CD4-positive, alpha-beta T cell treated with Interleukin-4 for 1 hour (primary cell): ENCODE measurements at regions not wholly inside any gene's neighbourhood (a gene's known extent, or its start where the extent isn't known, plus 50 kb on each side); places are given as distances from the start of the nearest gene placed in this dataset.
"Not testable (repeated sequence)": the region's sequence is repeated elsewhere in the genome, so short reads cannot be mapped to it uniquely, and the experiment has no call there.

Experiments used
- DNase-seq, 2 donors: peaks; one replicate each; pipeline ENCODE4 v3.0.0-alpha.2; 2020 to 2022

DNA sequence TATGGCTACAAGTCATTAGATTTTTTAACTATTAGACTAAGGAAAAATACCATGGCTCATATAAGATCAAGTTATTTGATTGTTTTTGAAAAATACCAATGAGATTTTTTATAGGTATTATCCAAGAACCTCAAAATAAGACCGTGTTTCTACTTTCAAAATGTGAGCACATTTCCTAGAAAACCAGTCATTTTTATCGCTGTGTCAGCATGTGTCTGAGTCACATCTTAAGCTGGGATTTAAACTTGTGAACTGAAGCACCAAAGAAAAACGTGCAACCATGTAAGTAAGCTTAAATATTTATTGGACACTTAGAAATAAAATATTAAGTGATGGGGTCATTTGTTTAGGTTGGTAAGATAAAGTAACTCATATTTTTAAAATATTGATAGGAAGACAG is 1676.0 kb upstream of the NUDT12 start:
- DNase-seq = no peak

DNA sequence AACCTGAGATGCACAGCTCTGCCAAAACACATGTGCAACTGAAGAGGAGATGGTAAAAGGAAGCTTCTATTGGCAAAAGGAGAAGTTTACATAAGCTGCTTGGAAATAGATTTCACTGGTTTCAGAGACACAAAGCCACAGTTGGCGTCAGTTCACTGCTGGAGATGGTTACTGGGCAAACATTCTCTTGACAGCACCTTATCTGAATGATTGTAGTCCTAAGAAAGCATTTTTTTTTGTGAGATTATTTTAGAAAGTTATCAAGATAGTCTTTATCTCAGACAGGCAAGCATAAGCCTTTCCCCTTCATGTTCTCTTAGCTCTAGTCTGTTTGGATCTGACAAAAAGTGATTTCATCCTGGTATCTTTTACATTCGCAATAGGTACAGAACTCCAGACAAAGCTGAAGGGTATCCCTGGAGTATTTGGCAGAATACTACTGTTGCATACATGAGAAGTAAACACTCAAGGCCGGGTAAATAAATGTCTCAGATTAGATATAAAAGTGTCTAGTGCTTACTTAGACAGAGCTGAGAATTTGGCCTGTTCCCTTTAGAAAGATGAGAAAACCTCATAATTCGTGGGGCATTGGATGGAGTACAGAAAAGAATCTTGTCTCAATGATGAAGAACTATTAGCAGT is 1668.0 kb upstream of the NUDT12 start:
- DNase-seq = no peak

DNA sequence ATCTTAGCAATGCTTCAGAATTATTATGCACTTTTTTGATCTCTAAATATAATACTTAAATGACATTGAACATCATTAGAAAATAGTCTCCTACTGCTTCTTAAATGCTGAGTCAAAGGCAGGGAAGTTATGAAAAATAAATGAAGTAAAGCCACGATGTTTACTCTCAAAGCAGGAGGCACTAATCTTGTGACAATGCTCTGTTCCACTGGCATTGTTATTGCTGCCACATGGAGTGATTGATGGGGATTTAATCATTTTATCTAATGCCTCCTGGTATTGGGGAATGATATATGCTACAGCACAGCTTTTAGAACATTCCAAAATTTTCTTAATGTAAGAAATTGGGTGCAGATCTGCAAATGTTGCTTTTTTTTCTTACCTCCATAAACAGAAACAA is 1655.4 kb upstream of the NUDT12 start:
- no peak for DNase-seq

DNA sequence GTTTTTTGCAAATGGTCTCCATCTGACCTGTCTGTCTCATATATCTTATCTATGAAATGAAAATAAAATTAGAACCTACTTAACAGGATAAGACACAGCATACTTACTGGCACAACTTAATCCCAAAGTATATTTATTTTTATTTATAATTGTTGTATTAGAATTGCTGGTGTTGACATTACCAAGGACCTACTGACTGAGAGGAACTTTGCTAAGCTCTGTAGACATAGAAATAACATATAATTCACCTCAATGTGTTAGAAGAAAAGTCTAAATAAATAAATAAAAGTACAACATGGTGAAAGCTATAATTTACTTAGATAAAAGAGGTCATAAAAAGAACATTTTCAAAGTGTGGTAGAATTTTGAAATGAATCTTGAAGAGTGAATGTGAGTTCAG is 1650.5 kb upstream of the NUDT12 start:
- DNase-seq = no peak

DNA sequence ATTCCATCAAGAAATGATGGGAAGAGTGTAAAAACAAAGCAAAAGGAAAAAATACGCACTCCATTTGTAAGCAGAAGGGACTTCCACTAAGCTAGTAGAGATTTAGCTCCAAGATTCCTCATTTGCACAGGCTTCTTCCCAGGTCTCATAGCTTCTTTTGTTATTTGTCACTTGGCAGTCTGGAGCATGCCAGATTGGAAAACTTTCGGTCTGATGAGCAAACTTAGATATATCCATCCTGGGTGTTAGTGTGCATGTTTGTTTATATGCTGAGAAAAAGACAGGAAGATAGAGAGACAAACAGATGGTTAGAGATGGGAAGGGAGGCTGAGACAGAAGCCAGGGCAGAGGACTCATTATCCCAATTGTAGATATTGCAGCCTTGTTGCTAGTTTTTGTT is 1644.5 kb upstream of the NUDT12 start:
- DNase-seq = no peak

DNA sequence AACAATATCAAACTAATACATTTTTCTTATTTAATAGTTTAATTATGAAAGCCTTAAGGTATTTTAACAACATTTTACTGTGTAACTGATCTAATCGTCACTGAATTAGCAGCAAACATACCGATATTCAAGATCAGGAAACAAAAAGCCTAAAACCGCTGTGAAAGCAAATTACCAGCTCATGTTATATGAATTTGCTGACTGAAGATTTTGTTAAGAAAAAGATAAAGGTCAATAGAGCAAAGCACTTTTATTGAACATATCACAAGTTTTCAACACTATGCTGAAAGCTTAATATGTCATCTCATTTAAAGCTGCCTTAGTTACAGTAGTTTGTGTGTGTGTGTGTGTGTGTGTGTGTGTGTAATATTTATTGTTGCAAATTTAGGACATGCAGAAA is 1634.9 kb upstream of the NUDT12 start:
- no peak for DNase-seq

DNA sequence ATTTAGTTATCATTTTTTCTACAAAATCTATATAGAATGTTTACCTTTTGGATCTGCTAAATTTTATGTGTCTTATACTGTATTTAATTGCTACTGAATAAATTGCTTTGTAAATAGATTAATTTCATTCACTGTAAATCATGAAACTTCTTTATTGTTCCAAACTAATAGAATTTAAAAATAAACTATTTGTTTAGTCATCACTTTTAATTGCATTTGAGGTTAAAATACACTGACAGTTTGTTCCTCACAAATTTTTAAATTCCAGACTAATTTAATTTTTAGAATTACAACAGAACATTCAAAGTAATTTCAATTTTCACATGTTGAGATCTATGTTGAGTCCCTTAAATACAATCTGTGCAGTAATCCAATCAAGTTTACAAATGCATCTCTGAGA is 1633.2 kb upstream of the NUDT12 start:
- no peak for DNase-seq

DNA sequence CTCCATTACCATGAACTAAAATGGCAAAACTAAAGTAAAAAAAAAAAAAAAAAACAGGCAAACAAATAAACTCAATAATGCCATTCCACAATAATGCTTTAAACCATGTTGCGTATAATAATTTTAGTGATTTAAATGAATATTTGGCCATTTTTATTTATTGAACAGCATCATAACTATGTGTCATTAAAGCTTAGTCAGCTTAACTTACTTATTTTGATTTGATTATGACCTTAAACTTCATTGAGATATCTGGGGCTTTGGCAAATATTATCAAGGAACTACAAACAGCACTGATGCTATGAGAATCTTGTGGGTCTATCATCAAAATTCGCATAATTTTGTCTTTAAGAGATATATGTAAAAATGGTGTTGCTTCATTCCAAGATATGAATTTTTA is 1610.3 kb upstream of the NUDT12 start:
- no peak for DNase-seq

DNA sequence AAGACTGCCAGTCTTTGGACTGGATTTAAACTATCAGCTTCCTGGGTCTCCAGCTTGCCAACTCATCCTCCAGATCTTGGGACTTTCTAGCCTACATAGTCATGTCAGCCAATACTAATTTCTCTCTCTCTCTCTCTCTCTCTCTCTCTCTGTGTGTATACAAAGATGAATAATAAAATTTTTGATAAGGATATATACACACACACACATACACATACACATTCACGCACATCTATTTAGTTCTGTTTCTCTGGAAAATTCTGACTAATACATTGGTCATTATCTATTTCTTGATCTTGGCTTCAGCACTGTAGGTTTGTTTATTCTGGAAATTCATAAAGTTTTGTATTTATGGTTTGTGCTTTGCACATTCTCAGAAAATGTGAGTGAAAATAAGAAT is 1606.2 kb upstream of the NUDT12 start:
- no peak for DNase-seq

DNA sequence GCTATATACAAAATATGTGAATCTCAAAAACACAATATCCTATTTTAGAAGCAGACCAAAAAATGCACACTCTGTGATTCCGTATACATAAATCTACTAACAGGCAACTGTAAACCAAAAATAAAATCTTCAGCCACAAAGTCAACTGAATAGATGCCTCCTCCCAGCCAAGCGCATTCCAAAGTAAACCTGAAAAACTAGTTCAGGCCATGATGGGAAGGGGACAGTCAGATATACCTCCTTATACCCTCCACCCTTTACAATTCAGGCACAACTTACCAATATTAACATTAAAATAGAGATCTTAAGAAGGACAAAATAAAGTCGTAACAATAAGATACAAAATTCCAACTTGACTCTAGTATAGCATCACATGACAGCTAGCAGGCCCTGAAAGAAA is 1604.5 kb upstream of the NUDT12 start:
- DNase-seq = no peak

DNA sequence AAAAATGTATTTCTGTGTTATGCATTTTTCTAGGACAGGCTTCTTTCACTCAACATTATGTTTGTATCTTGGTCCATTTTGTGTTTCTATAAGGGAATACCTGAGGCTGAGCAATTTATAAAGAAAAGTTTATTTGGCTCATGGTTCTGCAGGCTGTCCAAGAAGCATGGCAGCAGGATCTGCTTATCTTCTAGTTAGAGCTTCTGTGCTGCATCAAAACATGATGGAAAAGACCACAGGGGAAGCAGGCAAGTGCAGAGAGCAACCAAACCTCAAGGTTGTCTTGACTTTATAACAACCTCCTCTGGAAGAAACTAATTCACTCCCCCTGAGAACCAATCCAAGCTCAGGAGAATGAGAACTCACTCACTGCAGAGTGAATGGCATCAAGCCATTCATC is 1601.0 kb upstream of the NUDT12 start:
- no peak for DNase-seq

DNA sequence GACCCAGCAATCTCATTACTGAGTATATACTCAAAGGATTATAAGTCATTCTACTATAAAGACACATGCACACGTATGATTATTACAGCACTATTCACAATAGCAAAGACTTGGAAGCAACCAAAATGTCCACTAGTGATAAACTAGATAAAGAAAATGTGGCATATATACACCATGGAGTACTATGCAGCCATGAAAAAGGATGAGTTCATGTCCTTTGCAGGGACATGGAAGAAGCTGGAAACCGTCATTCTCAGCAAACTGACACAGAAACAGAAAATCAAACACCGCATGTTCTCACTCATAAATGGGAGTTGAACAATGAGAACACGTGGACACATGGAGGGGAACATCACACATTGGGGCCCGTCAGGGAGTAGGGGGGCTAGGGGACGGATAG is 1600.0 kb upstream of the NUDT12 start:
- not testable (repeated sequence) for DNase-seq

DNA sequence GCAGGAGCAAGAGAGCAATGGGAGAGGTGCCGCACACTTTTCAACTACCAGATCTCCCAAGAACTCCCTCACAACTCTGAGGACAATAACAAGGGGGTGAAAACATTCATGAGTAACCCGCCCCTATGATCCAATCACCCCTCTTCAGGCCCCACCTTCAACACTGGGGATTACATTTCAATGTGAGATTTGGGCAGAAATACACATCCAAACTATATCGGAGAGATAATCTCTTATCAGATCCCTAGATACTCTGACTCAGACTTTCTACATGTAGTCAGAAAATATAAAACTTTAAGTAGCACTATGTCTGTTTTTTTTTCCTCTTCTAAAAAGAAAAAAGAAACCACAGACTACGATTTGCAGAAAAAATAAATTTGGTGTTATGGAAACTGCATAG is 1595.9 kb upstream of the NUDT12 start:
- DNase-seq = no peak

DNA sequence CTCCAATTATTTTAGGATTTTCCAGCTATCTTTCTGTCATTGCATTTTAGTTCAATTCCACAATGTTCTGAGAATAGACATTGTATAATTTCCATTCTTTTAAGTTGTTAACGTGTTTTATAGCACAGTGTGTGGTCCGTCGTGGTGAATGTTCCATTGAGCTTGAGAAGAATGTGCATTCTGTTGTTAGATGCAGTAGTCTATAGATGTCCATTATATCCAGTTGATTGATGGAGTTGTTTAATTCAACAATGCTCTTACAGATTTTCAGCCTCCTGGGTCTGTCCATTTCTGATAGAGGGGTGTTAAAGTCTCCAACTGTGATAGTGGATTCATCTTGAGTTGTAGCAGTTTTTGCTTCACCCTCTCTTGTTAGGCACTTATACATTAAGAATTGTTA is 1587.7 kb upstream of the NUDT12 start:
- no peak for DNase-seq

DNA sequence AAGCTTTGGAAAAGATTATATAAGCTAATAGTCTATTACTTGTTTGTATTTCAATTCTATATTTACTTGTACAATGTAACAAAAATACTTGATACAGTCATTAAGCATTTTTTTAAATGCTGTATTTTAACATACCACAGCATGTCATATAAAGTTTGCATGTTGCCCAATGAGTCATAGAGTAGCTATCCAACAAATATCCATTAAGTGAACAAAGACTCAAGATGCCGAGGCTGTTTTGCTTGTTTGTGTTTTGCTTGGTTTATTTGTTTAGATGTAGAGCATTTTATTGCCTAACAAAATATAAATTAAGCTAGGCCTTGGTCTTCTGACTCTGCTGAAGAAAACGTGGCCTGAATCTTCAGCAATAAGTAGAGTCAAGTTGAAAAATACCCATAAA is 1584.3 kb upstream of the NUDT12 start:
- no peak for DNase-seq

DNA sequence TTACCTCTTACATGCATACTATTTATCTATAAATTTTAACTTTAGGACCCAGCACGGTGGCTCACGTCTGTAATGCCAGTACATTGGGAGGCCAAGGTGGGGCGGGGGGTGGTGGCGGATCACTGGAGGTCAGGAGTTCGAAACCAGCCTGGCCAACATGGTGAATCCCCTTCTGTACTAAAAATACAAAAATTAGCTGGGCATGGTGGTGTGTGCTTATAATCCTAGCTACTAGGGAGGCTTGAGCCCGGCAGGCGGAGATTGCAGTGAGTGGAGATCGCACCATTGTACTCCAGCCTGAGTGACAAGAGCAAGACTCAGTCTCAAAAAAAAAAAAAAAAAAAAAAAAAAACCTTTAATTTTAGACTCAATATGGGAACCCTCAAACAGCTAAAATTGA is 1582.6 kb upstream of the NUDT12 start:
- DNase-seq = no peak

DNA sequence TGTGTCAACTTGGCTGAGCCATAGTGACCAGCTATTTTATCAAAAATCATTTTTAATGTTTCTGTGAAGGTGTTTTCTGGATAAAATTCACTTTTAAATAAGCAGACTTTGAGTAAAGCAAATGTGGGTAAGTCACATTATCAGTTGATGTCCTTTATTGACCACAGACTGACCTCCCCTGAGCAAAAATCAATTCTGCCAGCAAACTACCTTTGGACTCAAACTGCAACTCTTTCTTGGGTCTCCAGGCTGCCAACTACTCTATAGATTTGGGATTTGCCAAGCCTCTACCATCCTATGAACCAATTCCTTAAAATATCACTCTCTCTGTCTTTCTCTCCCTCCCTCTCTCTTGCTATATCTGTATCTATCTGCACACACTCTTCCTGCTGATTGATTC is 1571.7 kb upstream of the NUDT12 start:
- no peak for DNase-seq

DNA sequence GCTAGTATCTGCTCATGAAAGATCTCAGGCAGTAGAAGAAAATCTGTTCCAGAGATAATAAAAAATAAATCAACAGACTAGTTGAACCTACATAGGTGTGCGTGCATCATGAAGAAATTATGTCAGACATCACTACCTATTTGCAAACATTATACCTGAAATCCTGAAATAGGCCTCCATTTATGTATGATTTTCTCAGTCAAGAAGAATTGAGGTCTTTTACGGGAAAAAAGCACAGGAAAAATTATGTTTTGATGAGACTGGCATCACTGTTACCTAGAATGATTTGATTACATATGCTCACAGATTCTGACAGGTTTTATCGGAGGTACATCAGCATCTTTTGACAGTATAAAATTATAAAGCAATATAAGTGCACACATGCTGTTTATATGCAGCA is 1570.5 kb upstream of the NUDT12 start:
- DNase-seq = no peak

DNA sequence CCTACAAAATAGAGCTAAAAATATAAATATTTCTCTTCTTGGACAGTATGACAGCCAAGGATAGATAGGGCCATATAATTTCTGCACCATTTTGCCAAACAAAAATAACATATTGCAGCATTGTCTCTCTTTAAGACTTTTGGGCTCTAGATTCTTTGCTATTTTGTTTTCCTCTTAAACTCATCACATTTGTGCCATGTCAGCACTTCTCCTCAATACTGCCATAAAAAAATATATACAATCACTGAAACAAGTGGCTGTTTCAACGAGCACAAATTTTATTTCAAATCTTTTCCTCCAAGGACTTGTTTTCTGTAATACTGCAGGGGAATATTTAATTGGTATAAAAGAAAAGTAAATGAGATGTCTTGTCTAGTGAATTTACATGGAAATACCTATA is 1570.0 kb upstream of the NUDT12 start:
- DNase-seq = no peak

DNA sequence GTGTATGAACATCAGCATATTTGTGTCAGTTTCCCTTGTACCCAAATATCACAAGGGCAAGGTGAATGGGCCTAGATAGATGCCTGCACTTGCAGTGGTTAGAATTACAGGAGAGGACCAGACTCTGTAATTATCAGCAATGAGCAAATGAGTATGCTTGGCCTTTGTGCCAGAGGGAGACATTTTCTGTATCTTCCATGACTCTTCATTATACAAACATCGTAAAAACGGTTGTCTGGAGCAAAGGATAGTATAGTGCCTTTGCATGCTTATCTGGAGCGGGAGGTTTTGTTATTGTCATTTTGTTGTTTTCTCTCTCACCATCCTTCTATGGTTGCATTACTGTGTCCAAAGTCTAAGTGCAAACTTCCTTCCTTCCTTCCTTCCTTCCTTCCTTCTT is 1568.5 kb upstream of the NUDT12 start:
- DNase-seq = no peak

DNA sequence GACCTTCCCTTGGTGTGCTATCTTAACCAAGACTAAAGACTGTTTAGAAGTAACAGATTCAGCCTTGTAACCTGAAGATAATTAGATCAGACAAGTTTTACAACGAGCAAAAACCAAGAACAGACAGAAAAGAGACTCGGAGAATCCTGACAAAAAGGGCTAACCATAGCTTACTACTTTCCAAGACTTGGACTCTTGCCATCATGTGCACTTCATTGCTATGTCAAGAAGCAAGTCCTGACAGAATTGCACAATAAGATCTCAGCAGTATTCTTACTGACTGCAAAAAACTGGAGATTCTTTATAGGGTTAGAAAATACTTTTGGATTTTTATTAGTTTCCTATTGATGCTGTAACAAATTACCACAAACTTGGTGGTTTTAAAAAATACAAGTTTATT is 1539.0 kb upstream of the NUDT12 start:
- no peak for DNase-seq

DNA sequence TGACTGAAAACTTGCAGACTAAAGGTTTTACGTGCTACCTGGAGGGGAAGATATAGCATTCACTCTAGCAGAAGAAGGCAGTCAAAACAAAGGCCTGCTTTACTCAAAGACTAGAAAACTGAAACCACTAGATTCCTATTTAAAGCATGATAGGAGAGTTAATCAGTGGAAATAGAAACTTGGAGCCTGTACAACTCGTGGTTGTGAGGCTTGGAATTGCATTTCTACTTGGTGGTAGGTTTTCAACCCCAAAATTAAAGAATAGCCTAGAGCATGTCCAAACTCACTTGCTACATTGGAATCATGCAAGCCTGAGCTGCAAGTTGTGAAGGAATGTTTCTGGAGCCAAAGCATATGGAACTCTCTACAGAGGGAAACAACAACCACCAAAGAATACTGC is 1526.4 kb upstream of the NUDT12 start:
- no peak for DNase-seq

DNA sequence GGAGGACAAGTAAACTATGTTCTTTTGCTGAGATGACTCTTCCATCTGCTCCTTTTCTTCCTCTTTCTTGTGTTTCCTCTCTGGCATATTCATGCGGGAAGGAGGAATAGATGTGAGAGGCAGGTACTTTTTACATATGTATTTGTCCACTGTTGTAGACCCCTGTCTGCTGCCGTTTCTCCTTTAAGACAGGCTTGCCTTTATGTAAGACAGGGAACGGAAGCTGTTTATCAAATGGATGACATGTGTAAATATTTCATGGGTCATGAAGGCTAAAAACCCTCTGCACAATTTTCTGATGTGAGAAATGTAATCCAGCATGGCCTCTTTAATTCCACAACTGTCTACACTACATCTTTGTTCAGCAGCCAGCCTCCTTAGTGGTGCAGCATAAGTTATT is 1525.5 kb upstream of the NUDT12 start:
- DNase-seq = no peak

DNA sequence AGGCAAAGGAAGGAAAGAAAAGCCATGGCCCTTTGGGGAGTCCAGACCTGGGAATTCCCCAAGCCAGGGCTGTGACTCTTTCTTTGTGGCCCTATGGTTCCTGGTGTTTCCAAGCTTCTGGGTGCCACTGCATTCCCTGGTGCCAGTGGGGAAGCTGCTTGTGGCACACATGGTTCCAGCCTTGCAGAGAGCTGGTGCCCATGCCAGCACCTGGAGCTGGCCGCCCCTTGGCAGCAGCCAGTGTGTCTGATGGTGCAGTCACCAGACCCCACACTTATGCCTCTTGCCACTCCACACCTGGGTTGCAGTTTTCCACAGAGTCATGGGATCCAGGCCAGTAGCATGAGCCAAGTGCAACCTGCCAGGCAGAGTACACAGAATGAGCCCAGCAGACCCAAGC is 1495.3 kb upstream of the NUDT12 start:
- DNase-seq = no peak

DNA sequence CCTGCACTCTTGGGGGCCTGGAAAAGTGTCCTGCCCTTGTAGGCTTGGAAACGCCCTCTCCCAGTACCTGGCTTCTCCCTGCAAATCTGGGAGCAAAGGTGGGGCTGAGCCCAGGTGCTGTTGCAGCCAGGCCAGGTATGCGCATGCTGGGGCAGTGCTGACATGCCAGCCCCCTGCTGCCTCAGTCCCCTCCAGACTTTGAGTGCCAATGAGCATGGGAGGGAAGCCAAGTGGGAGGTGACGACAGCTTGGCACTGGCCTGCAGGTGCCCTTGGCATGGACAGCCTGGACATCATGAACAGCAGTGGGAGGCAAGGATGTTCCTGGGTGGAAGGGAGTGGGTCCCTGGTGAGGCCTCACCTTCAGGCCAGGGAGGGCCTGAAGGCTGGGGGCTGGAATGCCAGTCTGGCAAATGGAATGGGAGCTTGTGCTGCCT is 1494.4 kb upstream of the NUDT12 start:
- no peak for DNase-seq

DNA sequence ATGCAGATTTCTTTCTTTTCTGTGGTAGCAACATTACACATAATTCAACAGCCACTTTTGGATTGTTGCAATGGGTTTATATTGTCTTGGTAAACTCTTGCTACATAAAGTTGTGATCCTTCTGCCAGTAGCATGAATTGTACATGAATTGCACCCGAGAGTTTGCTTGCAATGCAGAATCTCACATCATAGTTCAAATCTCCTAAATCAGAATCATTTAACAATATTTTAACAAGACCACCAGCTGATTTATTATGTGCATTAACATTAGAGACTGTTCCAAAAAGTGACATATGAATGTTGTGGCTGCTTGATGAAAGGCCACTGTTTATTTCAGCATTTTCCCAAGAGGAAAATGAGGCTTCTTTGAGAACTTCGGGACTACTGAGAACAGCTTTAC is 1491.8 kb upstream of the NUDT12 start:
- DNase-seq = no peak
